ENCODE measurements at regions not wholly inside any gene's neighbourhood (a gene's known extent, or its start where the extent isn't known, plus 50 kb on each side); places are given as distances from the start of the nearest gene placed in this dataset.
"Not testable (repeated sequence)": the region's sequence is repeated elsewhere in the genome, so short reads cannot be mapped to it uniquely, and the experiment has no call there.

DNA sequence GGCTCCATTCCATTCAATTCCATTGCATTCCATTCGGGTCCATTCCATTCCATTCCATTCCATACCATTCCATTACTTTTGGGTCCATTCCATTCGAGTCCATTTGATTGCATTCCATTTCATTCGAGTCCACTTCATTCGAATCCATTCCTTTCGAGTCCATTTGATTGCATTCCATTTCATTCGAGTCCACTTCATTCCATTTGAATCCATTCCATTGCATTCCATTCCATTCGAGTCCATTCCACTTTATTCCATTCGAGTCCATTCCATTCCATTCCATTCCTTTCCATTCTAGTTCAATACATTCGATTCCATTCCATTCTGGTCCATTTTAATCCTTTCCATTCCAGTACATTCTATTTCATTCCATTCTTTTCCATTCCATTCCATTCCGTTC, 334.0 kb downstream of the ZNF33B start:
- no peak overlapping the region for H3K4ac ChIP-seq (ENCODE audit: low read depth, low read length)
- H3K79me1 ChIP-seq (ENCODE audit: low read depth in 1 of 2, low read length in 2 of 2), result no peaks in the 10 kb centered on the region
- no peak overlapping the region for H2AK9ac ChIP-seq (replicated peaks; ENCODE audit: low read depth, low read length, poor library complexity)
- no peak overlapping the region for H4K91ac ChIP-seq (ENCODE audit: insufficient read depth, low read depth, low read length)
- H2BK15ac ChIP-seq (ENCODE audit: low read depth, low read length), result no peak overlapping the region
- H2BK20ac ChIP-seq (ENCODE audit: low read depth, low read length), result no peak overlapping the region
- no peak overlapping the region for H2BK120ac ChIP-seq (ENCODE audit: low read depth, low read length)
- no peak for ATAC-seq (ENCODE audit: low read depth)
- no peaks in the 10 kb centered on the region for H4K20me1 ChIP-seq (ENCODE audit: insufficient read depth, low read length)
- H3K9me1 ChIP-seq (ENCODE audit: insufficient read depth, low read length), result no peaks in the 10 kb centered on the region
- ChIA-PET CTCF (no interaction called here), POLR2A (ENCODE audit: unreplicated experiment) (no interaction called here)
- no peak overlapping the region for H3K9ac ChIP-seq (ENCODE audit: low read depth, low read length)
- H2BK5ac ChIP-seq (ENCODE audit: low read depth, low read length, poor library complexity, severe bottlenecking), result peak overlapping the region; percentile 83
- H3K56ac ChIP-seq (ENCODE audit: extremely low read depth, insufficient read depth, low read length), result no peak overlapping the region
- intact Hi-C loops (cut with micrococcal nuclease), result no loop called here
- H3K9me3 ChIP-seq (ENCODE audit: control insufficient read depth, insufficient read depth, low read length), result peaks cover 9% of the 10 kb centered on the region; the same call in 1 of the 2 replicates
- H3K14ac ChIP-seq (replicated peaks; ENCODE audit: low read depth, low read length), result no peak overlapping the region
- H4K8ac ChIP-seq (ENCODE audit: low read depth in 2 of 2, low read length in 2 of 2), result no peak overlapping the region
- H2AFZ ChIP-seq (replicated peaks; ENCODE audit: low read length, poor library complexity), result no peak overlapping the region
- H4K5ac ChIP-seq (ENCODE audit: low read depth, low read length), result no peak overlapping the region
- no peaks in the 10 kb centered on the region for H3K27me3 ChIP-seq (ENCODE audit: control insufficient read depth, insufficient read depth, low read length)
- H2AK5ac ChIP-seq (ENCODE audit: low read depth, low read length), result no peak overlapping the region
- peak; percentile 61 for DNase-seq
- no peak overlapping the region for H3K18ac ChIP-seq (ENCODE audit: low read depth, low read length)
- H3K4me3 ChIP-seq (ENCODE audit: insufficient read depth, low read depth, low read length), result no peak overlapping the region
- dilution Hi-C loops (cut with HindIII; ENCODE audit: low sequenced_read_pairs, unreplicated experiment), result no loop called here
- H3K27ac ChIP-seq (ENCODE audit: insufficient read depth, low read length), result no peak overlapping the region
- no peak overlapping the region for H3K23ac ChIP-seq (ENCODE audit: low read depth, low read length)
- TF ChIP-seq RFX5 (IDR thresholded peaks at IDR 0.05; ENCODE audit: low read depth, low read length), result no peak
- no peak for TF ChIP-seq MAZ (IDR thresholded peaks at IDR 0.05; ENCODE audit: borderline replicate concordance, low read depth, low read length)
- TF ChIP-seq POLR2A (IDR thresholded peaks at IDR 0.05; ENCODE audit: low read depth, low read length), result no peak
- no peak for TF ChIP-seq CHD1 (IDR thresholded peaks at IDR 0.05; ENCODE audit: low read depth, low read length)
- TF ChIP-seq MXI1 (IDR thresholded peaks at IDR 0.05; ENCODE audit: borderline replicate concordance, low read depth, low read length), result no peak
- TF ChIP-seq FOS (IDR thresholded peaks at IDR 0.05; ENCODE audit: low read depth, low read length), result no peak
- no peaks in the 10 kb centered on the region for H3K36me3 ChIP-seq (ENCODE audit: control insufficient read depth, insufficient read depth, low read length)
- no TSS peak for BruUV-seq (replicated peaks)
- no peak overlapping the region for H3K4me2 ChIP-seq (ENCODE audit: low read depth, low read length)
- WGBS, 2 experiments (ENCODE audit: extremely low coverage in 2 of 2, insufficient read length in 1 of 2), result 38% methylated on average over 10 of the region's 10 CpGs; no CpG with 5 or more reads in 1 of the 2 experiments
- in situ Hi-C loops (cut with MboI; ENCODE audit: low sequenced_read_pairs), result no loop called here
- no peaks in the 10 kb centered on the region for H3K4me1 ChIP-seq (ENCODE audit: control insufficient read depth, insufficient read depth, low read length)

DNA sequence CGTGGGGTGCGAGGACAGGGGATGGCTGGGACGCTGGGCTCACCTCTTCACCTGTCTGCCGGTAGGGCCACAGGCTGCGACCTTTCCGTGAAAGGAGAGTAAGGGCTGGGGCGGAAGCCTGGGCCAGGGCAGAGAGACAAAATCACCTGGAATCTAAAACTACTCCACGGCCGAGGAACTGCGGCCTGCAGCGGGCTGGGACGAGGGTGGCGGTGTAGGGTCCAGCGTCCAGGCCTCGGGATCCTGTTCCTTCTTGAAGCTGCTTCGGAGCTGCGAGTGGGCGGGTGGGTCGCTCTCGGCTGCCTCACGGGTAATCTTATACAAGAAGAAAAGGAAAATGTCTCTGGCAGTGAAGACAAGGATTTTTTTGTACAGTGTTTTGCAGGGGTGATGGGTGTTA, 356.5 kb downstream of the ZNF33B start:
- H3K14ac ChIP-seq (replicated peaks; ENCODE audit: low read depth, low read length); H2BK120ac ChIP-seq (ENCODE audit: low read depth, low read length); H2BK20ac ChIP-seq (ENCODE audit: low read depth, low read length); BruUV-seq (replicated peaks); DNase-seq; ATAC-seq (ENCODE audit: low read depth); dilution Hi-C loops (cut with HindIII; ENCODE audit: low sequenced_read_pairs, unreplicated experiment); H3K4ac ChIP-seq (ENCODE audit: low read depth, low read length); intact Hi-C loops (cut with micrococcal nuclease); H3K79me1 ChIP-seq (ENCODE audit: low read depth in 1 of 2, low read length in 2 of 2); H3K4me3 ChIP-seq (ENCODE audit: insufficient read depth, low read depth, low read length); H2BK5ac ChIP-seq (ENCODE audit: low read depth, low read length, poor library complexity, severe bottlenecking); H2BK15ac ChIP-seq (ENCODE audit: low read depth, low read length); H2AK5ac ChIP-seq (ENCODE audit: low read depth, low read length); H4K8ac ChIP-seq (ENCODE audit: low read depth in 2 of 2, low read length in 2 of 2); H3K9ac ChIP-seq (ENCODE audit: low read depth, low read length); H3K36me3 ChIP-seq (ENCODE audit: control insufficient read depth, insufficient read depth, low read length); H3K27ac ChIP-seq (ENCODE audit: insufficient read depth, low read length); H3K9me3 ChIP-seq (ENCODE audit: control insufficient read depth, insufficient read depth, low read length); H3K4me1 ChIP-seq (ENCODE audit: control insufficient read depth, insufficient read depth, low read length); H2AK9ac ChIP-seq (replicated peaks; ENCODE audit: low read depth, low read length, poor library complexity); CTCF ChIA-PET; H4K20me1 ChIP-seq (ENCODE audit: insufficient read depth, low read length); H3K27me3 ChIP-seq (ENCODE audit: control insufficient read depth, insufficient read depth, low read length); H3K4me2 ChIP-seq (ENCODE audit: low read depth, low read length); H2AFZ ChIP-seq (replicated peaks; ENCODE audit: low read length, poor library complexity); in situ Hi-C loops (cut with MboI; ENCODE audit: low sequenced_read_pairs); H3K56ac ChIP-seq (ENCODE audit: extremely low read depth, insufficient read depth, low read length); POLR2A ChIA-PET (ENCODE audit: unreplicated experiment); H3K23ac ChIP-seq (ENCODE audit: low read depth, low read length); H4K91ac ChIP-seq (ENCODE audit: insufficient read depth, low read depth, low read length); H3K9me1 ChIP-seq (ENCODE audit: insufficient read depth, low read length); H4K5ac ChIP-seq (ENCODE audit: low read depth, low read length); H3K18ac ChIP-seq (ENCODE audit: low read depth, low read length): not testable (repeated sequence)
- WGBS, 2 experiments (ENCODE audit: extremely low coverage in 2 of 2, insufficient read length in 1 of 2), result 52% methylated on average over 3 of the region's 21 CpGs; no CpG with 5 or more reads in 1 of the 2 experiments
